B cell (primary cell): ENCODE measurements at regions not wholly inside any gene's neighbourhood (a gene's known extent, or its start where the extent isn't known, plus 50 kb on each side); places are given as distances from the start of the nearest gene placed in this dataset.

Experiments used
- ATAC-seq: fragments of 200-7000 bp; cut with Tn5 transposase; one replicate; pipeline ENCODE4 v1.10.0; 2021; ENCODE audit warnings: low read depth, mild to moderate bottlenecking, moderate number of reproducible peaks, moderate library complexity
- CTCF ChIA-PET: fragments of 350-600 bp; sonication (Branson Sonifier 250); formaldehyde crosslinking; loops from one replicate; lab custom pipeline; 2021; ENCODE audit warnings: antibody characterized with exemption, inconsistent platforms; lab: Charles Lee
- POLR2A ChIA-PET: fragments of 350-600 bp; sonication (Branson Sonifier 250); formaldehyde crosslinking; loops from one replicate; lab custom pipeline; 2021; ENCODE audit warnings: antibody characterized with exemption; lab: Charles Lee
- DNase-seq: peaks from one replicate; pipeline ENCODE4 v3.0.0; 2013
- H2AFZ ChIP-seq: 2 replicates; pipeline ENCODE4 v1.6.1; 2012; ENCODE audit warnings: mild to moderate bottlenecking, low read depth, low read length; ENCODE audit not compliant: insufficient read depth, poor library complexity, severe bottlenecking
- H3K27ac ChIP-seq, 2 donors: 1 replicate in 1 of 2; 2 replicates in 1 of 2; pipeline ENCODE4 v1.5.1; 2012 to 2013; ENCODE audit warnings: low read length in 2 of 2, mild to moderate bottlenecking in 2 of 2, moderate library complexity in 1 of 2
- H3K27me3 ChIP-seq, 4 experiments: fragments of 200-600 bp in 1 of 4; sonication (generic) in 1 of 4; replicated peaks in 1 of 4; 1 replicate in 2 of 4; 2 replicates in 2 of 4; pipeline versions ENCODE4 v1.6.1 to v1.7.0; 2013 to 2016; ENCODE audit warnings: low read length in 3 of 4, mild to moderate bottlenecking in 2 of 4, mixed read lengths in 1 of 4, moderate library complexity in 1 of 4; ENCODE audit not compliant: insufficient read depth in 4 of 4, control insufficient read depth in 3 of 4; ENCODE audit errors: control extremely low read depth in 1 of 4
- H3K36me3 ChIP-seq, 2 experiments: replicated peaks in 1 of 2; 1 replicate in 1 of 2; 2 replicates in 1 of 2; pipeline versions ENCODE4 v1.6.1 to v1.7.1; 2013; ENCODE audit warnings: low read length in 1 of 2; ENCODE audit not compliant: insufficient read depth in 2 of 2, control insufficient read depth in 1 of 2; ENCODE audit errors: control extremely low read depth in 1 of 2, extremely low read depth in 1 of 2
- H3K4me1 ChIP-seq, 2 donors: fragments of 200-600 bp in 1 of 2; sonication (generic) in 1 of 2; 1 replicate in 1 of 2; 2 replicates in 1 of 2; pipeline versions ENCODE4 v1.5.1 to v1.6.1; 2013 to 2017; ENCODE audit warnings: low read length in 2 of 2; ENCODE audit not compliant: control insufficient read depth in 2 of 2, insufficient read depth in 2 of 2
- H3K4me2 ChIP-seq: replicated peaks from 2 replicates; pipeline ENCODE3; 2012; ENCODE audit warnings: mild to moderate bottlenecking, low read depth, low read length; ENCODE audit not compliant: poor library complexity, severe bottlenecking
- H3K4me3 ChIP-seq, 5 experiments: fragments of 200-600 bp in 1 of 5; sonication (generic) in 1 of 5; 1 replicate in 3 of 5; 2 replicates in 2 of 5; pipeline versions ENCODE4 v1.5.1 to v1.7.0; 2011 to 2016; ENCODE audit warnings: low read length in 4 of 5, mild to moderate bottlenecking in 4 of 5, low read depth in 2 of 5, control low read depth in 1 of 5, moderate library complexity in 1 of 5; ENCODE audit not compliant: insufficient read depth in 1 of 5; ENCODE audit errors: control extremely low read depth in 1 of 5, extremely low read depth in 1 of 5
- H3K79me2 ChIP-seq: fragments of 200-600 bp; sonication (generic); one replicate; pipeline ENCODE4 v1.6.0; 2016; ENCODE audit warnings: low read length; ENCODE audit not compliant: control insufficient read depth, insufficient read depth
- H3K9ac ChIP-seq: fragments of 200-600 bp; sonication (generic); 2 replicates; pipeline ENCODE4 v1.6.1; 2017; ENCODE audit warnings: mild to moderate bottlenecking, low read length, moderate library complexity
- H3K9me3 ChIP-seq, 3 donors: one replicate each; pipeline versions ENCODE4 v1.6.1 to v1.7.1; 2013; ENCODE audit warnings: low read length in 2 of 3; ENCODE audit not compliant: control insufficient read depth in 2 of 3, insufficient read depth in 1 of 3; ENCODE audit errors: control extremely low read depth in 1 of 3
- H4K20me1 ChIP-seq: 2 replicates; pipeline ENCODE4 v1.6.0; 2012; ENCODE audit warnings: mild to moderate bottlenecking, low read length; ENCODE audit not compliant: insufficient read depth, control insufficient read depth, poor library complexity, severe bottlenecking
- H3K27ac Mint-ChIP-seq: one replicate; pipeline ENCODE4 v1.8.0; 2021; ENCODE audit warnings: mixed read lengths
- H3K27me3 Mint-ChIP-seq: one replicate; pipeline ENCODE4 v1.8.0; 2021; ENCODE audit warnings: mixed read lengths
- H3K4me1 Mint-ChIP-seq: one replicate; pipeline ENCODE4 v1.8.0; 2021; ENCODE audit warnings: mixed read lengths
- H3K4me3 Mint-ChIP-seq: one replicate; pipeline ENCODE4 v1.8.0; 2021; ENCODE audit warnings: mixed read lengths
- H3K9me3 Mint-ChIP-seq: one replicate; pipeline ENCODE4 v1.8.0; 2022; ENCODE audit warnings: mixed read lengths; ENCODE audit not compliant: insufficient read depth
- EZH2 ChIP-seq: IDR thresholded peaks from 2 replicates; pipeline ENCODE4 v1.6.1; 2012; ENCODE audit warnings: borderline replicate concordance, low read depth, mild to moderate bottlenecking, moderate library complexity, low read length; ENCODE audit not compliant: insufficient read depth, poor library complexity, severe bottlenecking
- WGBS: methylation state at CpG from one replicate; pipeline ENCODE4 v1.1.5; 2013; ENCODE audit warnings: missing lambda C conversion rate; ENCODE audit not compliant: insufficient coverage; 5-methylcytosine and 5-hydroxymethylcytosine counted together
- intact Hi-C: fragments of 100-400 bp; cut with micrococcal nuclease; formaldehyde crosslinking; loops from one replicate; pipeline ENCODE4 v1.10.0; 2022
- TF ChIP-seq, protein P1 (sequence below): fragments of 200-600 bp; IDR thresholded peaks from one replicate; pipeline ENCODE4 v1.8.0; 2022; ENCODE audit warnings: antibody characterized with exemption, mild to moderate bottlenecking

DNA sequence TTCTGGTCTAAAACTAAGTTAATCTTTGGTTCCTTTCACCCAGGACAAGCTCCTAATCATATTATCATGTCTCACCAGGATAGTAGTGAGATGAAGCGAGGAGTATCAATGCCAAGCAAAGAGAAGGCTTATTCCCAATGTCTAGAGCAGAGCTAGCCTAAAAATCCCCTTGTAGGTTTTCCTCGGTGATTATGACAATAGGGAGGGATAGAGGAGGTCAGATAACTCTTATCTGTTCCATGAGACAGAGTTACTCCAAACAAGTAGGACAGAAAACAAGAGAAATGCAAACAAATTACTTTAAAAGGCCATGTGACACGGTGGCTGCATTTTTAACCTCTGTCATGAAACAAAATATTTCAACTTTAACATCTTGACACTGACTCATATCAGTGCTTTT, 623.1 kb downstream of the ADCYAP1 start:
- Mint-ChIP-seq H3K27ac (no peak overlapping the region), H3K4me3 (no peak overlapping the region), H3K4me1 (no peaks in the 10 kb centered on the region), H3K27me3 (no peaks in the 10 kb centered on the region), H3K9me3 (peaks cover 2% of the 10 kb centered on the region)
- Histone ChIP-seq H3K9ac (no peak overlapping the region), H4K20me1 (no peaks in the 10 kb centered on the region), H3K4me2 (no peak overlapping the region), H3K4me1 (no peaks in the 10 kb centered on the region), H3K36me3 (no peaks in the 10 kb centered on the region), H3K9me3 (peaks cover 0 to 3% (median 0%) of the 10 kb centered on the region in 3 donors), H3K79me2 (no peaks in the 10 kb centered on the region), H3K27ac (no peak overlapping the region), H3K27me3 (no peaks in the 10 kb centered on the region), H3K4me3 (no peak overlapping the region), H2AFZ (no peak overlapping the region)
- ChIA-PET CTCF (no interaction called here), POLR2A (no interaction called here)
- no CpG with 5 or more reads among the region's 3 CpGs for WGBS
- TF ChIP-seq EZH2: no peak
- TF ChIP-seq, protein P1, sequence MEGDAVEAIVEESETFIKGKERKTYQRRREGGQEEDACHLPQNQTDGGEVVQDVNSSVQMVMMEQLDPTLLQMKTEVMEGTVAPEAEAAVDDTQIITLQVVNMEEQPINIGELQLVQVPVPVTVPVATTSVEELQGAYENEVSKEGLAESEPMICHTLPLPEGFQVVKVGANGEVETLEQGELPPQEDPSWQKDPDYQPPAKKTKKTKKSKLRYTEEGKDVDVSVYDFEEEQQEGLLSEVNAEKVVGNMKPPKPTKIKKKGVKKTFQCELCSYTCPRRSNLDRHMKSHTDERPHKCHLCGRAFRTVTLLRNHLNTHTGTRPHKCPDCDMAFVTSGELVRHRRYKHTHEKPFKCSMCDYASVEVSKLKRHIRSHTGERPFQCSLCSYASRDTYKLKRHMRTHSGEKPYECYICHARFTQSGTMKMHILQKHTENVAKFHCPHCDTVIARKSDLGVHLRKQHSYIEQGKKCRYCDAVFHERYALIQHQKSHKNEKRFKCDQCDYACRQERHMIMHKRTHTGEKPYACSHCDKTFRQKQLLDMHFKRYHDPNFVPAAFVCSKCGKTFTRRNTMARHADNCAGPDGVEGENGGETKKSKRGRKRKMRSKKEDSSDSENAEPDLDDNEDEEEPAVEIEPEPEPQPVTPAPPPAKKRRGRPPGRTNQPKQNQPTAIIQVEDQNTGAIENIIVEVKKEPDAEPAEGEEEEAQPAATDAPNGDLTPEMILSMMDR: no peak
- DNase-seq (no peak), ATAC-seq (no peak)
- intact Hi-C loops: no loop called here

DNA sequence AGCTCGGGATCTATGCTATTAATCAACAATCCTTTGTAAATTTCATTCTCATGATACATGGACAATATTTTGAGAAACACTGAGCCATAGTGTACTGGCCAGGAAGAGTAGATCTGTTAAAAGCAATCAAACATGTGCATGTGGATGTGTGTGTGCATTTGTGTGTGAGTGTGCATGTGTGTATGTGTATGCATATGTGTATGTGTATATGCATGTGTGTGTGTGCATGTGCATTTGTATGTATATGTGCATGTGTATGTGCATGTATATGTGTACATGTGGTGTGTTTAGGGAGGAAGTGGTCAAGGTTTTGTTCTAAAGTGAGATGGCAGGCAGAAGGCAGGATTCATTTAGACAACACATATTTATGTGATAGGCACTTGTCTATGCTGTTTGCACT, 623.8 kb downstream of the ADCYAP1 start:
- WGBS: no CpG with 5 or more reads among the region's 1 CpG
- H4K20me1 ChIP-seq: no peaks in the 10 kb centered on the region
- H3K4me3 Mint-ChIP-seq: no peak overlapping the region
- DNase-seq (no peak), ATAC-seq (no peak)
- no peaks in the 10 kb centered on the region for H3K4me1 Mint-ChIP-seq
- no peak overlapping the region for H3K4me2 ChIP-seq
- H2AFZ ChIP-seq: no peak overlapping the region
- no peaks in the 10 kb centered on the region for H3K27me3 ChIP-seq
- TF ChIP-seq, protein P1: no peak
- no peak for TF ChIP-seq EZH2
- no peaks in the 10 kb centered on the region for H3K79me2 ChIP-seq
- peaks cover 0 to 3% (median 0%) of the 10 kb centered on the region in 3 donors for H3K9me3 ChIP-seq
- H3K36me3 ChIP-seq: no peaks in the 10 kb centered on the region
- no peak overlapping the region for H3K27ac Mint-ChIP-seq
- H3K9me3 Mint-ChIP-seq: peaks cover 2% of the 10 kb centered on the region
- H3K4me1 ChIP-seq: no peaks in the 10 kb centered on the region
- no peaks in the 10 kb centered on the region for H3K27me3 Mint-ChIP-seq
- H3K27ac ChIP-seq: no peak overlapping the region
- no peak overlapping the region for H3K4me3 ChIP-seq
- POLR2A ChIA-PET: no interaction called here
- H3K9ac ChIP-seq: no peak overlapping the region
- intact Hi-C loops: no loop called here
- CTCF ChIA-PET: no interaction called here
